ENCODE measurements at regions not wholly inside any gene's neighbourhood (a gene's known extent, or its start where the extent isn't known, plus 50 kb on each side); places are given as distances from the start of the nearest gene placed in this dataset.

- TF ChIP-seq POLR2A (IDR thresholded peaks at IDR 0.05) (no peak), CTCF (IDR thresholded peaks at IDR 0.05) (no peak)
Measured at GRCh38 chr2:56100791-56101312, 82.9 kb upstream of the CCDC85A start.

All from Peyer's patch (tissue), 4 donors.